Renal cortical epithelial cell (primary cell): ENCODE measurements at regions not wholly inside any gene's neighbourhood (a gene's known extent, or its start where the extent isn't known, plus 50 kb on each side); places are given as distances from the start of the nearest gene placed in this dataset.

Experiments
- DNase-seq: peaks from one replicate; pipeline ENCODE4 v3.0.0-alpha.2; 2011; ENCODE audit warnings: low read depth

- no peak for DNase-seq
These were observed 367.1 kb upstream of the ESRRG start for GRCh38 chr1:217090060-217090911.

- peak; percentile 74 for DNase-seq
These were observed 366.3 kb upstream of the ESRRG start for GRCh38 chr1:217089361-217090014.

DNA sequence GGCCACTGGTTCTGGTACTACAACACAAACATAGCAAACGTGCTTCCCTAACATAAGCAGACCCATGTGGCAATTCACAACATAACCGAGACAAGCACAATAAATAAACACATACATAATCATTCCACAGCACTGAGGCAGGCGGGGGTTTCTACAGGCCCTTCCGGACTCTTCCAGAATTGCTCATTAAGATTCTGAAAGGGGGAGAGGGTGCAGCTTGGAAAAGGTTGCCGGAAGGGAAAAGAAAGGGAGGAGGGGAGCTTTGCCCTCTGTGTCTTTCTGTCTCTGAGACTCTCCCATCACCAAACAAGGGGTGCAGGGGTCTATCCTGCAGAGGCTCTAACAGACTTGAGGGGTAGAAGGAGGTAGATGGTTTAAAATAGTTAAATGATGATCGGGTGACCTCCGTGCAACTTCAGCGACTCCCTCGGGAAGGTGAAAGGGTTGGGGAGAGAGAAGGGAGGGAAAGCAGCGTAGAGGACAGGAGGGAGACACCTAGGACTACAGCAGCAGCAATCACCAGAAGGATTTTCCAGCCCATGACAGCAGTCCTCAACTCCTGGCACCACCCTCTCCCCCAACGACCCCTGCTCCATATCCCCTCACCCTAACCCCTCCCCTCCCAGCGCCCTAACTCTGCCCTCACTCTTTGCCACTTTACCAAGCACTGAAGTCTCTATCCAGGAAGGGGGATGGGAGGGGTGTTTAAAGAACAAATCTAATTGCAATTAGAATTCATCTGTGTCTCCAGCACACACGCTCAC lies 365.5 kb upstream of the ESRRG start:
- DNase-seq: peak; percentile 74

DNA sequence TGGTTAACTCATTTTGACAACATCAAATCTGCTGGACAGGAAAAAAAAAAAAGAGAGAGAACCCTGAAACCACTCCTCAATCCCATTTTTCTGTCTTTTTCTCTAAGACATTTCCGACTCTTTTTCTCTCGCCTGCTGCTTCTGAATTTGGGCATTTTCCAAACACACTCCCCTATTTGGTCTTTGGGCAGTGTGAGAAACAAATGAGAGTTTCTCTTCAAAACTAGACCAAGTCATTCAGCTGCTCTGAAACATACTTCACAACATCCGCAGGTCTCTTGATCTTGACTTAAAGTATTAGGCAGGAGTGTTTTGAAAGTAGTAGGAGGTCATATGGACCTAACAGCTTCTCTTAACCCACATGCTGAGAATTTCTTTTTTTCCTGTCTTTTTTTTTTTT lies 364.8 kb upstream of the ESRRG start:
- DNase-seq: no peak

GRCh38 chr1:217079584-217079983 lies 356.4 kb upstream of the ESRRG start:
- DNase-seq: no peak

GRCh38 chr1:217078959-217079358 lies 355.7 kb upstream of the ESRRG start:
- no peak for DNase-seq

GRCh38 chr1:217078078-217078690 lies 355.0 kb upstream of the ESRRG start:
- peak; percentile 94 for DNase-seq

GRCh38 chr1:217077426-217077825 lies 354.2 kb upstream of the ESRRG start:
- no peak for DNase-seq

GRCh38 chr1:217076902-217077301 lies 353.7 kb upstream of the ESRRG start:
- peak; percentile 96 for DNase-seq

GRCh38 chr1:217072926-217073325 lies 349.7 kb upstream of the ESRRG start:
- DNase-seq: no peak

GRCh38 chr1:217067642-217068041 lies 344.4 kb upstream of the ESRRG start:
- DNase-seq: peak; percentile 62

DNA sequence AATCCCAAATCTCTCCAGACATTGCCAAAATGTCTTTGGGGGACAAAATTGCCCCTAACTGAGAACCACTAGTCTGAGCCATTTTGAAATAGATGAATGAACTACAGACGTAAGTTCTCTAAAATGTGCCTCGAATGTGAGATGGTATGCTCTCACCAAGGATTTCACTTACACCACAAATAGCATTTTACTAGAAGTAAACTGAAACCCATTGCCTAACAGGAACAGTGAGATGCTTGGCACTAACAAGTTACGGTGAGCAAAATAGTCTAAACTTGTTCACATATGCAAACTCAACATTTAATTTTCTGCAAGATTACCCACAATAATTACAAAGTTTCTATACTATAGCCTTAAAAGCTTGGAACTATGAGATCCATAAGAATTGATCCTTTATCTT lies 343.6 kb upstream of the ESRRG start:
- DNase-seq: no peak

- DNase-seq: no peak
These were observed 340.1 kb upstream of the ESRRG start for GRCh38 chr1:217063172-217063908.

GRCh38 chr1:217062586-217062985 lies 339.4 kb upstream of the ESRRG start:
- DNase-seq: peak; percentile 18

GRCh38 chr1:217059401-217059800 lies 336.2 kb upstream of the ESRRG start:
- DNase-seq: no peak

DNA sequence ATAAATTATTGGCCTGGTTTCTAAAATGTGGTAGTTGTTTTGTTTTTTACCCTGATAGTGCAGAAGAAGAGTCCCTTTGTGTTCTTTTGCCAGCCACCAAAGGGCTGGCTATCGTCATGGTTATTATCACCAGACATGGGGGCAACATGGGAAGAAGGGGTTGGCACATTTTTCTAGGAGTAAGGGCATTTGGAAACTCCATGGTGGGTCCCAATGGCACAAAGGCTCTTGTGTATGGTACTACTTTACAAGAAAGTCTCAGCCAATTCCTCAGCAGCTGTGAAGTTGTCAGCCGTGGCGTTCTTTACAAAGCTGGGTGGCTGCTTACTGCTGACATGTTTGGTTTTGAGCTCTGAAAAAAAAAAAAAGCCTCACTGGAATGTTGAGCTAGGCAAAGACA lies 330.4 kb upstream of the ESRRG start:
- no peak for DNase-seq

DNA sequence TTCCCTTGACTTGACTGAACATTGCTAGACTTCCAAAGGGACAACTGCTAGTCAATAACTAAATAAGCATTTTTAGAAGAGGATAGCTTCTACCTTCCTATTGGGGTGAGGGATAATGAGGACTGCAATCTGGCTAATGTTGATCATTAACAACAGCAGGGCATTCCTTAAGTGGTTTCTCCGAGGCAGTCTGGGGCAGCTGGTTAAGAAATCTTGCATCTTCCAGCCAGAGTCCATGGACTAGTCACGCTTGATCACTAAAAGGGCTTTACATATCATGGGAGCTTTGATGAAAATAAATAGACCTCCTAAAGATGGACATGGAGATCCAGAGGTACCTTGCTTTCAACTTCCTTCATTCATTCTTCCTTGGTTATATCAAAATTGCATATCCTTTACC lies 329.4 kb upstream of the ESRRG start:
- DNase-seq: peak; percentile 85

DNA sequence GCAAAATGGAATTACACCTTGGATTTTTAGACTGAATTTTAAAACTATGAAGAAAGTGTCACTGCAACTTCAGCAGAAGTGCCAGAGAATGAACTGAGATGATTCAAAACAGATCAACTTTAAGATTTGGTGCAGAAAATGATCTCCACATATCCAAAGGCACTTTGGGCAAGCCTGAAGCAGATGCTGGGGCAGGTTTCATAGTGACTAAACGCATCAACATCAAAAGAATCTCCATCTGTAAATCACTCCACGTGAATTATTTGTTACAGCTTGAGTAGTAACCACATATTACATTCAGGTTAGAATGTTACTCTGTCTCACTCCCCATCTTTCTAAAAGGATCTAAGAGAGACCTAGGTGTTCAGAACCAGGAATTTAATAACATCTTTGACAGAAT lies 329.0 kb upstream of the ESRRG start:
- DNase-seq: peak; percentile 44

GRCh38 chr1:217049721-217050120 lies 326.5 kb upstream of the ESRRG start:
- DNase-seq: no peak

DNA sequence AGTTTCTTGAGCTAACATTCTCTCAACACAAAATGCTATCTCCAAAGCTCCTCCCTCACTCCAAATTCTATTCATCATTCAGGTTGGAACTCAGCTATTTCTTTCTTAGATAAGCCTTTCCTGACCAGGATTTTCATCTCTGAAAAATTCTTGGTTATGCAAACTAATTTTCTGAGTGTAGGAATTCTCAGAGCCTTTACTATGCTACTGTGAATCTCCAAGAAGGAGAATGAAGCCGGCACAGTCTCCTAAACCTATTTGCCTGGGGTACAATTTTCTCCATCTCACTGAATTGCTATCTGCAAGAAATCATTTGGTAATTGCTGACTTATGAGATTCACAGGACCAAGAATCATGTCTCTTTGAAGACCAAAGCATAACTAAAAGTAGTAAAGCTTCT lies 325.9 kb upstream of the ESRRG start:
- no peak for DNase-seq

DNA sequence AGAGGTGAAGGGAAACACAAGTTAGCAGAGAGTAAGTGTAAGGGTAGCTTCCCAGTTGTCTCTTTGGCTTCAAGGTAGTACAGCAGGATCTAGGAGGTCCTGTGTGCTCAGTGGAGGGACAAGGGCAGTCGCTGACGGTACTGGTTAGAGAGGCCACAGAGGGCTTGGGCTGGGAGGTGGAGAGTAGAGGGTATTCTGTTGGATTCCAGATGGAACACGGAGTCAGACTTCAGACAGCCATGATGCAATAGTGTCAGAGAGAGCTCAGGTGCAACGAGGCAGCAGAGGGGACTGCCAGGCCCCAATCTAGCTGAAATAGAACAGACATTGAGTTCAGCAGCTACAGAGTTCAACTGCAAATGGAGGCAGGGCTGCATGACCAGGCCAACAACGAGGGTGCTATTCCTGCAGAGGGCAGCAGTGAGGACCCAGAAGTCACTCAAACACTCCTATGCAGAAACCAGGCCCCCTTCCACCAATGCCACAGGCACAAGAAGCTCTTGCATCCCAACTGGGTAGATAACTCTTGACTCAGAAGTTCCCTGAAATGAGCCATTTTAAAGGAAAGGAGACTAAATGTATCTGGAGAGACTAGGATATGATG lies 325.0 kb upstream of the ESRRG start:
- no peak for DNase-seq
